Activated CD8-positive, alpha-beta memory T cell treated with anti-CD3 and anti-CD28 coated beads, Interleukin-2, amount 50 U/mL, for 48 hours (primary cell): ENCODE measurements at regions not wholly inside any gene's neighbourhood (a gene's known extent, or its start where the extent isn't known, plus 50 kb on each side); places are given as distances from the start of the nearest gene placed in this dataset.

Experiments used
- DNase-seq: peaks from one replicate; pipeline ENCODE4 v3.0.0-alpha.2; 2020

GRCh38 chr3:187618722-187619121 is 51.5 kb downstream of the SST start:
- DNase-seq, result no peak

- no peak for DNase-seq
These were observed 53.0 kb downstream of the SST start for GRCh38 chr3:187617213-187617612.

DNA sequence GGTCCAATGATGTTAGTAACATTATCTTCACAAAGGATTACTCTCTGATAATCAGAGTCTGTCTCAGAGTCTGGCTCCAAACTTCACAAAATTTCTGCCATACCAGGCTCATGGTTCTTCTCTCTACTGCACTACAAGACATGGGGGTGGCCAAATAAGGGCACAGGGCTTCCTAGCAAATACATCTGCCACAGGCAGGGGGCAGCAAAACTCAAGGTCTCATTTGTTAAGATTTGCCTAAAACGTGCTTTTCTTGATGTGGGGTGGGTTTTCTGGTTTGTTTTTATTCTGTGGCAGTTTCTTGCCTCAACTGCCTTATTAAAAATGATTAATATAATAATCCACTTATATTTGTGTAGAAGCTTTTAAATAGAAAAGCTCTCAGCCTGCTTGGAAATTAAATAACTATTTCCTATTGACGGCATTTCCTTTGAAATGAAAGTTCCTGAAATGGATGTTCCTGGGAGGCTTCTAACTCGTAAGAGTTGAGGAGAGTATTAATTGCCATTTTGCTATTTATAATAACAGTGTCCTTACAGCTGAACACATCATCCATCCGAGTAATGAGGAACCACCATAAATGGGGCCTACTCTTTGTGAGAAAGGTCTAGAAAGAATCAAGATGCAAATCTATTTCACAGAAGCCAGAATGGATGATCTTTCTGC is 53.8 kb downstream of the SST start:
- DNase-seq, result peak; percentile 73

- no peak for DNase-seq
These were observed 54.6 kb downstream of the SST start for GRCh38 chr3:187615630-187616029.

DNA sequence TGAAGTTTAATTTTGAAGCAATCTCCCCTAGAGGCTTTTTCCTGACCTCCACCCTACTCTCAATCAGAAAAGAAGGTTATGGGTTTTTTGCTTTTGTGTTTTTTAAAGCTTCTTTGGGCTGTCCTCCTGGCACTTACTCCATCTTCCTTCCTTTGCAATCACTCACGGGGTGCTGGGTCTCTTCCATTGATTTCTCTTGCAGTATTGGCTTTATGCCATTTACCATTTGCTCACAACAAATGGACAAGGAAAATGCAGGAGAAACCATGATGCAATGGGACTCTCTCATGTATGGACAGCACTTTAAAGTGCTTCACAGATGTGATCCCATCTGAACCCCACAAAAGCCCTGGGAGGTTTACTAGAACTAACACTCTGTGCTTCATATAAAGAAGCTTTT is 57.5 kb downstream of the SST start:
- DNase-seq, result no peak

DNA sequence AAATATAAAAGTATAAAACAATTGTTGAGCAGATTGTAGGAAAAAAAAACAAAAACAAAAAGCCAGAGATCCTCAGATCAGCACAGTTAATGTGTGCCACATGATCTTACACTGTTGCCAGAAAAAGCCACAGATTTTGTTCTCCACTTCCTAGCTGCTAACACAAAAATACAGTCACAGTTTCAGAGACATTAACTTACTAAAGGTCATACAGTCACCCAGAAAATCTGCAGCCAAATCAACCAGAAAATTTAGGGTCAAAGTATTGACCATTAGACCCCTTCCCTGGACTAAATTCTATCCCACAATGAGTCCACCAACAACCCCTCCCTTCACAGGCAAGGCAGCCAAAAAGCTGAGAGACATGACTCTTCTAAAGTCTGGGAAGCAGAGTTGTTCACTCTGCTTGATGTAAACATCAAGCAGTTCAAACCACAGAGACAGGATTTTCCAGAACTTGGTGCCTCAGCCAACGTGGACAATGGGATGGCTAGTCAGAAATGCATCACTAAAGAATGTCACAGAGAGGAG is 59.1 kb downstream of the SST start:
- DNase-seq, result no peak

DNA sequence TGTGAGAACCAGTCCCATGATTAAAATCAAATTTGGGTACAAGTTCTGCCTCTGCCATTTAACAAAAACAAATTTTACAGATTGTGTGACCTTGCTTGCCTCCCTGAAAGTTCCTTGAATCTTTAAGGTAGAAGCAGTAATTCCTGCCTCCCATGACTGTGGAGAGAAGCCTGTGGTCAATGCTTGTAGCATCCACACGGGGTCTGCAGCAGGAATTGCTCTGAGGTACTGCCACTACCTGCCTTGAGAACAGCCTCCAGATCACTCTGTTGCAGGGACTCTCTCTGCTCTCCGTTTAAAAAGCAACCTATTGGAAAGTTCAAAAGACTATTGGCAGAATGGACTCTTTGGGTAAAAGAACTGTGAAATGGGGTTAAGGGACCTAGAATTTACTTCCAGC is 75.9 kb downstream of the SST start:
- DNase-seq, result no peak

- no peak for DNase-seq
These were observed 76.7 kb downstream of the SST start for GRCh38 chr3:187593451-187593850.

- DNase-seq, result no peak
These were observed 79.2 kb downstream of the SST start for GRCh38 chr3:187590861-187591576.

DNA sequence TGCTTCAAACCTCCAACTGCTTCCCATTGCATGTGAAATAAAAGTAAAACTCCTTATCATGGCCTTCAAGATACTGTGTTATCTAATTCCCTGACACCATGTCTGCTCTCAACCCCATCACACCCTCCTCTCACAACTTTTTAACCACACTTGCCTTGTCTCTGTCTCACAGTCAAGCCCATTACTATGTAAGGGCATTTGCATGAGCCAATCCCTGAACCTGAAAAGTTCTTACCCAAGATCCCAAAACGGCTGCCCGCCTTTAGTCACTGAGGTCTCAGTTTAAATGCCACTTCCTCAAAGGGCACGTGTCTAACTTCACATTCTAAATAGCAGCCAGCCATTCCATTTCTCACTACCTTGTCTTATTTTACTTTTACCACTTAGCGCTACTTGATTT is 83.1 kb downstream of the SST start:
- DNase-seq, result no peak

DNA sequence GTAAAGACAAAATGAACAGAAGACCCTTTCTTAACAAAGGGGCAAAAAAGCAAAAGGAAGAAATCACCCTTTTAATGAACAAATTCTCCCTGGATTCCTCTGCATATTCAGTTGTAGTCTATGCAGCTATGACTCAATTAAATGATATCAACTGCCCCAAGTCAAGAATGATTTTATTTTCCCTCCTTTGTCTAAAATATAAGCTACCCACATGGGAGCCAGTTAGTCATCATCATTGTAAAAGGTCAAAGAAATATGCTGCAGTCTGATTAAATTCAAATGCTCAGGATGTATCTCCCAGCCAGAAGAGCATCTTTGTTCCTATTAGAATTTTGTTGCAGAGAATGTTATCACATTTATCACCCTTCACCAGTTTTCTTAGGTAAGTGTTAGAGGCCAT is 84.0 kb downstream of the SST start:
- DNase-seq, result no peak

DNA sequence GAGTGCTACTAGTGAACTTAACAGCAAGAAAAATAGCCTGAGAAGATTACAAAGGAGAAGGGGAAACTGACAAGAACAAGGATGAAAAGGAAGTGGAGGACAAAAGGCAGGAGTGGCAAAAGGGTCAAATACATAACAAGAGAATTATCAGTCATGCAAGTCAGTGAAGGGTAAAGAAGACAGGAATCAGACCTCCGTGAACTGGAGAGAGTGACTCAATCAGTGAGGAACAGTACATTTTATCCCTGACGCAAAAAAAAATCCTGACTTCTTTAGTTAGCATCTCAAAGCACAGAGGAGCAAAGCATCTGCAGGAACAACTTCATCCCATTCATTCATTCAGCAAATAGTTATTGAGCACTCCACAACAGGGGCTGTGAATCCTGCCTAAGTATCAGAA is 97.8 kb downstream of the SST start:
- no peak for DNase-seq

DNA sequence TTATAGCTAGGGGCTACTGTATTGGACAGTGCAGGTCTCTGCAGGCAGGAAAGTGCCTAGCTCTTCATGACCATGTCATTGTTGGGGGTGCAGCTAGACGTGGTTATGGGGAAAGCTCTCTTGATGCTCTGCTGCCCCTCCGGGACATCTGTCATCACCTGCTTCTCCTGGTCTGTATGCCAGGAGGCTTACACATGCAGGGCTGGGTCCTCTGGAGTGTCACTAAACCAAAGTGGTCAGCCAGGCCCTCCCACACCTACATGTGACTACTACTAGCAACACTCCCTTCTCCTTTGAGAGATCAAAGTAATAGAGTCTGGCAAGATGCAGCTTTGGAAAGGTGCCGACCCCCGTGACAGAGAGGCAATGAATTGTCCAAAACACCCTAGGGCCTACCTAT is 98.5 kb downstream of the SST start:
- no peak for DNase-seq

- no peak for DNase-seq
These were observed 99.4 kb downstream of the SST start for GRCh38 chr3:187570776-187571175.

- DNase-seq, result no peak
These were observed 102.0 kb downstream of the SST start for GRCh38 chr3:187568171-187568570.

DNA sequence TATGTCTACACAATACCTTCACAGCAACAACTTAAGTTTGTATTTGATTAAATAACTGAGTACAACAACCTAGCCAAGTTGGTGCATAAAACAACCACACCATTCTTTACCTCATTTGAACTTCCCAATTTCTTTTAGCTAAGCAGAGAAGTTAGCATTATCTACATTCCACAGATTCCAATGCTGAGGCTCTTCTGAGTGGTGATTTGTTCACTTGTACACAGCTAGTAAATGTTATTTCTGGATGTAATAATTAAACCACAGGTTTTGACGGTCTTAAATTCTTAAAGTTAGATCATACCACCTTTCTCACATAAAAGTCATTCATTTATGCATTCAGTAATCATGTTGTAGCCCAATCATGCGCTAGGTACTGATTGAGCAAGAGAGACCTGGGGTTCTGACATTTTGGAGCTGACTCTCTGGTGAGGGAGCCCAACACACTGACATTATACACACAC is 102.5 kb downstream of the SST start:
- DNase-seq, result no peak

GRCh38 chr3:187567021-187567420 is 103.2 kb downstream of the SST start:
- no peak for DNase-seq

- DNase-seq, result no peak
These were observed 104.5 kb downstream of the SST start for GRCh38 chr3:187565701-187566100.

- DNase-seq, result no peak
These were observed 111.2 kb downstream of the SST start for GRCh38 chr3:187558990-187559389.

DNA sequence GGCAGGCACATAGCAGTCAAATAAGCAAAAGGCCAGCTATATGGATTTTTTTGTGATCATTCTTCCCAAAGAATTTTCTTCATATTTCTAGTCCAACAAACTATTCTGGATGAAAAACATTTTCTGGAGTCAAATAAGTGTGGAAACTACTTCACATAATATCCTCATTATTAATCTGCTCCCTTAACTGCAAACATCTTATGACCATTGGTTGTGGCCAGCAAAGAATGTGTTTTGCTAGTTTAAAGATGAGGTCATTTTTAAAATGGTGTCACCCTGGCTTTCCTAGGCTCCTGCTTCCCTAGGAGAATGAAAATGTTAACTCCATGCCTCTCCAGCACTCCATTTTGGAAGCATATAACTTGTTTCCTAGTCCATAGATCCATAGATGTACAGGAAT is 118.8 kb downstream of the SST start:
- DNase-seq, result no peak

GRCh38 chr3:187550446-187550845 is 119.7 kb downstream of the SST start:
- DNase-seq, result no peak

DNA sequence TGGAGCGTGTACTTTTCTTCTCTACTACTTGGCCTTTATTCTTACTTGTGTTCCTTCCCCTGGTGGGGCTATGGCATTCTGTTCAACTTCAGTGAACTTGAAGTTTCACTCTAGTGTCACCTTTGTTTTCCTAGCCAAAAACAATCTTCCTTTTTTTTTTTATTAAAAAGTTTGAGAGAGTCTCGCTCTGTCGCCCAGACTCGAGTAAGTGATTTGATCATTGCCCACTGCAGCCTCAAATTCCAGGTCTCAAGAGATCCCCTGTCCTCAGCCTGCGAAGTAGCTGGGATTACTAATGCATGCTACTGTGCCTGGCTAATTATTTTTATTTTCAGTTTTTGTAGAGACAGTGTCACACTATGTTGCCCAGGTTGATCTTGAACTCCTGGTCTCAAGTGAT is 124.8 kb downstream of the SST start:
- DNase-seq, result no peak

DNA sequence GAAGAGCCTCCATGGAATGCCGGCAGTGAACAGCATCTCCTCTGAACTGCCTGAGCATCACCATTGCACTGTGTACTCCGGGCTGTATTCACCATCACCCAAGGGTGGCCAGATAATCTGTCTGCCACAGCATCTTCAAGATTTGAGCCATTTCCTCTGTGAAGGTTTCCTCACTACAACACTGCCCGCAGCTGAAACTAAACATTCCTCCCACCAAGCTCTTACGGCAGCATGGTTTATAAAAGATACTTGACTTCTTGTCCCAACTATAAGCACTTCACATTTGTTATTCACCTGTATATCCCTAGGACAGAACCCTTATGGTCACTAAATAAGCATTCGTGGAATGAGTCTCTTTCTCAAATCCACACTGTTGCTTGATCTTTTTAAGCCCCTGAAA is 125.9 kb downstream of the SST start:
- no peak for DNase-seq

- no peak for DNase-seq
These were observed 129.3 kb downstream of the SST start for GRCh38 chr3:187540847-187541246.

GRCh38 chr3:187536185-187536584 is 134.0 kb downstream of the SST start:
- DNase-seq, result no peak
